BE2C (cell line): ENCODE measurements at regions not wholly inside any gene's neighbourhood (a gene's known extent, or its start where the extent isn't known, plus 50 kb on each side); places are given as distances from the start of the nearest gene placed in this dataset.

Experiments
- DNase-seq: peaks from one replicate; pipeline ENCODE4 v3.0.0-alpha.2; 2020
- H3K27me3 ChIP-seq: fragments of 250-450 bp; sonication (Bioruptor Pico); 2 replicates; pipeline ENCODE4 v1.5.1; 2020; ENCODE audit warnings: mild to moderate bottlenecking
- H3K36me3 ChIP-seq: fragments of 250-450 bp; sonication (Bioruptor Pico); 2 replicates; pipeline ENCODE4 v1.5.1; 2020; ENCODE audit warnings: mild to moderate bottlenecking
- H3K4me1 ChIP-seq: fragments of 250-450 bp; sonication (Bioruptor Pico); 2 replicates; pipeline ENCODE4 v1.5.1; 2020
- H3K4me3 ChIP-seq: 2 replicates; pipeline ENCODE4 v1.5.1; 2011; ENCODE audit warnings: low read depth, low read length
- H3K9me3 ChIP-seq: fragments of 250-450 bp; sonication (Bioruptor Pico); 2 replicates; pipeline ENCODE4 v1.5.1; 2020
- CTCF ChIP-seq: IDR thresholded peaks from 2 replicates; pipeline ENCODE4 v1.5.1; 2012; ENCODE audit warnings: mild to moderate bottlenecking, low read depth, low read length

DNA sequence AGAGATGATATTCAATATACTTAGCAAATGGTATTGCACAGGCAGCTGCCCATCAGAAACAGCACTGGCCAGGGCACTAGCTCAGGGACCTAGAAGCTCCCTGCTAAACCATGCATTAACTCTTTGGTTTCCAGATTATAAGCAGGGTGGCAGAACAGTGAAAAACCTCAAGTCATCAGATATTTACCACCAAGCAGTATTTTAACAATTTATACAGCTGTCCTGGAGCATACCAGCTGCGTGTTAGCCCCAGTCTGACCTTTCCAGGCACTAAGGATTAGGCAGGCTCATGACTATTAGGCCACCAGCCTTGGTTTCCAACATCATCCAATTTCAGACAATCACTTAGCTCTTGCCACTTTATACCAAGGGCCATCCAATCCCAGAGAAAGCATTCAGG lies 326.5 kb downstream of the CAAP1 start:
- Histone ChIP-seq H3K36me3 (no peaks in the 10 kb centered on the region), H3K4me1 (no peaks in the 10 kb centered on the region), H3K4me3 (no peak overlapping the region), H3K27me3 (no peaks in the 10 kb centered on the region), H3K9me3 (no peaks in the 10 kb centered on the region)
- no peak for TF ChIP-seq CTCF
- DNase-seq: no peak

- Histone ChIP-seq H3K4me3 (no peak overlapping the region), H3K36me3 (no peaks in the 10 kb centered on the region), H3K9me3 (no peaks in the 10 kb centered on the region), H3K4me1 (no peaks in the 10 kb centered on the region), H3K27me3 (no peaks in the 10 kb centered on the region)
- DNase-seq: no peak
- no peak for TF ChIP-seq CTCF
These were observed 327.5 kb downstream of the CAAP1 start for GRCh38 chr9:26565118-26565517.

GRCh38 chr9:26562338-26562737 lies 330.3 kb downstream of the CAAP1 start:
- no peaks in the 10 kb centered on the region for H3K27me3 ChIP-seq
- no peak for DNase-seq
- no peak for TF ChIP-seq CTCF
- H3K4me1 ChIP-seq: no peaks in the 10 kb centered on the region
- H3K9me3 ChIP-seq: no peaks in the 10 kb centered on the region
- H3K36me3 ChIP-seq: no peaks in the 10 kb centered on the region
- no peak overlapping the region for H3K4me3 ChIP-seq

DNA sequence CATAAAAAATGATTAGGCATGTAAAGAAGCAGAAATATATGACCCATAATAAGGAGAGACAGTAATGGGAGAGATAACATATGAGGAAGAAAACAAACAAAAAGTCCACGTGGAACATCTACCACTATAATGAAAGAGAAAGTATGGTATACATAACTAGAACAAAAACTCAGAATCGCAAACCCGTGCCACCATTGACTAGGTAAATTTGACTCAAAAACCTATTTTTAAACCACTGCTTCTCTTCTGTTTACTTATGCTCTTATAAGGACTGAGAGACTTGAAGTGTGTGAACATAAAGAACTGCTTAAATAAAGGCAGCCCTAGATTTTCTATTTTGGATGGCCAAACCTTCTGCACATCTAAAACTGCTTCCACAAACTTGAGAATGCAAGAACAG lies 330.7 kb downstream of the CAAP1 start:
- H3K9me3 ChIP-seq: no peaks in the 10 kb centered on the region
- H3K36me3 ChIP-seq: no peaks in the 10 kb centered on the region
- no peaks in the 10 kb centered on the region for H3K4me1 ChIP-seq
- no peak for TF ChIP-seq CTCF
- no peak overlapping the region for H3K4me3 ChIP-seq
- no peaks in the 10 kb centered on the region for H3K27me3 ChIP-seq
- no peak for DNase-seq

DNA sequence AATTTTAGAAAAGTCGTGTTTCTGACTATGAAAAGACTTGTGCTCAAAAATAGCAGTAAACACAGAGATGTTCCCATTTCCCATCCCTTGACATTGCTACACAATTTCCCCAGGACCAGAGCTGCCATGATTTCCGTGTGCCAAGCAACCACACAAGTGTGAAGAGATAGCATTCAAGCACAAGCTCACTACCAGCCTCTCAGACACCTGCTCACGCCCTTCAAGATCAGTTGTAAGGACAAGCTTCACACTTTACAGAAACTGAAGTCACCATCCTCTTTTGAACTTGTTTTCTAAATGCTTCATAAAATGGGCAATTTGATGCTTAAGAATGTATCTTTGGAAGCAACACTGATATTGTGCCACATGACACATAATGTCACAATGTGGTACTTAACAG lies 333.1 kb downstream of the CAAP1 start:
- Histone ChIP-seq H3K9me3 (no peaks in the 10 kb centered on the region), H3K27me3 (no peaks in the 10 kb centered on the region), H3K36me3 (no peaks in the 10 kb centered on the region), H3K4me1 (no peaks in the 10 kb centered on the region), H3K4me3 (no peak overlapping the region)
- no peak for TF ChIP-seq CTCF
- no peak for DNase-seq

GRCh38 chr9:26551971-26552370 lies 340.6 kb downstream of the CAAP1 start:
- no peak for DNase-seq
- no peak for TF ChIP-seq CTCF
- Histone ChIP-seq H3K4me1 (no peaks in the 10 kb centered on the region), H3K36me3 (no peaks in the 10 kb centered on the region), H3K27me3 (no peaks in the 10 kb centered on the region), H3K4me3 (no peak overlapping the region), H3K9me3 (no peaks in the 10 kb centered on the region)
